Left hindlimb (tissue), 1 donor: ENCODE measurements at regions not wholly inside any gene's neighbourhood (a gene's known extent, or its start where the extent isn't known, plus 50 kb on each side); places are given as distances from the start of the nearest gene placed in this dataset.
"Not testable (repeated sequence)": the region's sequence is repeated elsewhere in the genome, so short reads cannot be mapped to it uniquely, and the experiment has no call there.

ENCODE experiments used
- DNase-seq: peaks from one replicate; pipeline ENCODE4 v3.0.0-alpha.2; 2018

DNA sequence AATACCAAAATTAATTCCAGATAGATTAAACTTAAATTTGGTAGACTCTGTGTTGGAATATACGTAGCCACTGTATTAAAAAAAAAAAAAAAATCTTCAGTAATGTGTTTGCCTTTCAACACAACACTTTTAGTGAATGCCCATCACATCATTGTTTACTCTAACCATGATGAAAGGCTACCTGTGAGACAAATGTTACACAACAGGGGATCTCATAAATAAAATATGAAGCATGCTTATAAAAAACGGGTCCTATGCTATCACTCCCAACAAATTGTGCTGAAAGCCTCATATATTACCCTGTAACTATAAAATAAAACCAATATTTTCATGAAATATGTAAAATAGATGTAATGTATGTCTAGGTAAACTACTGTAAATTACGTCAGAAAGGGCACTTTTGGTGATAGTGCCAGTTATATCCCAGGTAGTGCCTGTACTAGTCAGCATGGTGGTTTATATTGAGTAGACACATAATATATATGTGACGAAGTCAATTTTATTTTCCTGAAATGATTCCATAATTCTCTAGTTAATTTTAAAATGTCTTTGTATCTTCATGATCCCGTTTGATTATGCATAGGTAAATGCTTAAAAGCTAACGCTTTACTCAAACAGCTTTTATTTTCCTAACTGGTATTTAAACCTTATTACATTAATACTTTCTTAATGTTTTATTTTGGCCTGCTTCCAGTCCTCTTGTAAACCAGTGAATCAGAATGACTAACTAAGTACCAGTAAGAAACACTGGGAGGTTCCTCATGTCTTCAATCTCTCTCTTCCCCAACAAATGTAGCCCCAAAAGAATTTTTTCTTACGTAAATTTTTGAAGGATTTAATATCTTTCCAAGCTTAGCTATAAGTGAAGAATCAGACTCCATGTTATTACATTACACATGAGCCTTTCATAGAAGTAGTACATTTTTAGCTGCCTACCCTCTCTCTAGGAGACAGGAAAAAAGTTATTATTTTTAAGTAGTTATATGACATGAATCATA lies 420.3 kb downstream of the GABRG2 start:
- no peak for DNase-seq

DNA sequence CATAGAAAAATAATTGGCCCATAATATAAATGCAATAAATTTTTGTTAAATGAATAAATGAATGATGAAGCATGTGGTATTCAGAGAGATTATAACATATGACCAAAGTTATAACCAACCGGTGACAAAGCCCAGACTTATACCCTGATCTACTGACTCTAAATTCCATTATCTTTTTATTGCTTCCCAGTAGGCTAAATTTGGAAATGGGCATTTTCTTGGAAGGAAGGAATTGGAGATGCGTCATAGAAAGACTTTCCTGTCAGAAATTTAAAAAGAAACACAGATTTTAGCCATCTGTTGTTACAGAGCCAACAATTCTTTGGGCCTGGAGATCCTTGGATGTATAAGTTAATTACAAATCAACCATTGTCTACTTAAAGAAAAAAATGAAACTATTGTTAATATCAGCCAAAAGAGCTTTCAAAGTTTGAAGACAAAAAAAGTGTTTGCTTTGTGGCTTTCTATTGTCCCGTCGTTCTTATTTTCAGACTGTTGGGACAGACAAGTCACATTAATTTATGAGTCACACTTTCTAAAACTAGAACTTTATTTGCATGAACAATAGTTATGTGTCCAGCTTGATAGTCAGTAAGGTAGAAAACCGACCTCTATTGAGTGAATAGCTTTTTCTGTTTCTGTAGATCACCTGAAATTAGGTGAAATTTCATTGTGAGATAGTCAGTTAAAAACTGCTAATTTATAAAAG lies 428.7 kb downstream of the GABRG2 start:
- DNase-seq: no peak

DNA sequence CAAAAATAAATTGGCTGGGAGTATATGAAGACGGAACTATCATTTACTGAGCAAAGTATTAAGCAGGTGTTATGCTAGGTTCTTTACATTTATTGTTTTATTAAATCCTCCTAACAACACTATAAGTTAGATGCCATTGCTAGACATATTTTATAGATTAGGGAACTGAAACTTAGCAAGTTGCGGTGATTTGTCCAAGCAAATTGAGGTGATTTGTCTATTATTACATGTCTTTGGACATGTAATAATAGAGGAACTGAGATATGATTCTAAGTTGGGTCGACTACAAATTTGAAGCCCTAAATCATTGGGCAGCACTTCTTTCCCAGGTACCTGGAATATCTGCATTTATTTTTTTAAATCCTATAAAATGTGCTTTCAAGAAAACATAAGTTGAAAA lies 429.9 kb downstream of the GABRG2 start:
- no peak for DNase-seq

DNA sequence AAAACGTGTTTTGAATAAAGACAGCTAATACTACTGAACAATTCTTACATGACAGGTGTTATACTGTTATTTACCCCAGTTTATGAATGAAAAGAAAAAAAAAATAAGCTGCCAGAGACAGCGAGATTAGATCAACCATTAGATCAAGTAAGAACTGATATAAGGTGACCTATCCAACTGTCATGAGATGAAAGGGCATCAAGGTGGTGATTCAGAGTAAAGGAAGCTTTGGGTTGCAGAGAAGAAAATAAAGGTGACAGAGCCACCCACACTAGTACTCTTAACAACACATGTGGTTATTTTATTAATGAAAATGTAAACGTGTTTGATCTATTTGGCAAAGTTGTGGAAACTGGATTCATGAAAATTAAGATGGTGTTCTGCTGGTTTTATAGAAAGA lies 435.2 kb downstream of the GABRG2 start:
- no peak for DNase-seq

DNA sequence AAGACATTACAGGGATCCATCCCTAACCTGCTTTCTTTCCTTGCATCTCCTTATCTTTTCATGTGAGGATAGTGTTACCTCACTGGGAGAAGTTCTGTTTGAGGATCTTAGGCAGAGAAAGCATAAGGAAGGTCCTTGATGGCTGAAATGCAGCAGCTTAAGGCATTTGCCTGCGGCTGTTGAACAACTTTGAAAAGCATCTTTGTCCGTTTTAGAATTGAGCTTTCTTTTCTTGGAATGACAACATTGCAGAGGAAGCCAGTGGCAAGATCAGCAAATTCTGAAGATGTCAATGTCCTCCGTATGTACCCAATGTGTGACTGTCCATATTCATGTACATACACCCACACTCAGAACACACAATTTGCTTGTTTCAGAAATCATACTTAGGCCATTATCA lies 436.2 kb downstream of the GABRG2 start:
- DNase-seq: no peak

DNA sequence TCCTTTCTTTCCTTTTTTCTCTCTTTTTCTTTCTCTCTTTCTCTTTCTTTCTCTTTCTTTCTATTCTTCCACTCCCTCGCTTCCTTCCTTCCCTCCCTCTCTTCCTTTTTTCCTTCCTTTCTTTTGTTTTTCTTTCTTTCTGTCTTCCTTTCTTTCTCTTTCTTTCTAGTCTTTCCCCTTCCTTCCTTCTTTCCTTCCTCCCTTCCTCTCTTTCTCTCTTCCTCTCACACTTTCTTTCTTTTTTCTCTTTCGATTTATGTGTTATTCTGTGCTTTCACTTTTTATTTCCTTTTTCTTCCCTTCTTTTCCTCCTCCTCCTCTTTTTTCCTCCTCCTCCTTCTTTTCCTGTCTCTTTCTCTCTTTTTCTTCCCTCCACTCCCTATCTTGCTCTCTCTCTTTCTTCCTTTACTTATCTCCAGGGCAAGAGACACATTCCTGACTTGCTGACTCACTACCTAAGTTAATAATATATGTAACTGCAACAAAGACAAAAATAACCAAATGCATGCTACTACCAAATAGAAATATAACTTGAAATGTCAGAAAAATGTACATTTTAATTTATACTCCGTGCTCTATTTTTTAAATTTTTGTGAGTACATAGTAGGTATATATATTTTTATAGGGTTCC lies 445.5 kb downstream of the GABRG2 start:
- no peak for DNase-seq

DNA sequence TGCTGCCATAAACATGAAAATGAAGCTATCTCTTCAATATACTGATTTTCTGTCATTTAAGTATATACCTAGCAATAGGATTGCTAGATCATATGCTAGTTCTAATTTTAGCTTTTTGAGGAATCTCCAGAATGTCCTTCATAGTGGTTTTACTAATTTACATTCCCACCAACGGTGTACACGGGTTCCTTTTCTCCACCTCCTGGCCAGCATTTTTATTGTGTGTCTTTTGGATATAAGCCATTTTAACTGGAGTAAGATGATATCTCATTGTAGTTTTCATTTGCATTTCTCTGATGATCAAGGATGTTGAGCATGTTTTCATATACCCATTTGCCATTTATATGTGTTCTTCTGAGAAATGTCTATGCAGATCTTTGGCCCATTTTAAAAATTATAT lies 446.5 kb downstream of the GABRG2 start:
- no peak for DNase-seq

DNA sequence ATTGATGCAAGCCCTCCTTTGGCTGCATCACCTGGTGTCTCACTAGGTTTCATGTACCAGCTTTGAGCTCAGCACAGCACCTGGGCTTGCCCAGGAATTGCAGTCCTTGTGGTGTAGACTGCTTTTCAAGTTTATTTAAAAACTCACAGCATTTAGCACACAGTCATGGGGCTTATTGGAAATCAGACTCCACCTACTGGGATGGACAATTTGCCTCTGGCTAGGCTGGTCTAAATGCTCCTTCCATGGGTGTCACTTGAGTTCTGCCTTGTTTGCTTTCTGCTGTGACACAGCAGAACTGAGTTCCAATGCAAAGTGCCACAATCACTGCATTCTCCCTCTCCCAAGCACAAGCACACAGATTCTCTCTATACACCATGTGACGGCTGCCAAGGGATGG lies 453.3 kb downstream of the GABRG2 start:
- DNase-seq: no peak

DNA sequence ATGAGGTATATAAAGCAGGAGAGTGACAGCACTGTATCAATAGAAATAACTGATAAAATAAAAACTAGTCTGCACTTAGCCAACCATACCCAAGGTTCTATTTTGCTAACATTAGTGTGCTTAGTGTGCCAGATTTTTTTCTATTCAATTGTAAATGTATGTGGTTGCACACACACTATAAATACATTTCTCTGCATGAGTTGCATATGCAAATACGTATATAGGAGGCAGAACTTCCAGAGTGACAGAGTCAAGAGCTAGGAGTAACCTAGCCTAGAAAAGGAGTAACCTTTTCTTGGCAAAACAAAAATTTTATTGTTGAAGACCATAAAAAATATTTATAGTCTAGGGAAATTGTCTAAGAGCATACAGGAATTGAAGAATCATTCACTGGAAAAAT lies 461.6 kb downstream of the GABRG2 start:
- no peak for DNase-seq

DNA sequence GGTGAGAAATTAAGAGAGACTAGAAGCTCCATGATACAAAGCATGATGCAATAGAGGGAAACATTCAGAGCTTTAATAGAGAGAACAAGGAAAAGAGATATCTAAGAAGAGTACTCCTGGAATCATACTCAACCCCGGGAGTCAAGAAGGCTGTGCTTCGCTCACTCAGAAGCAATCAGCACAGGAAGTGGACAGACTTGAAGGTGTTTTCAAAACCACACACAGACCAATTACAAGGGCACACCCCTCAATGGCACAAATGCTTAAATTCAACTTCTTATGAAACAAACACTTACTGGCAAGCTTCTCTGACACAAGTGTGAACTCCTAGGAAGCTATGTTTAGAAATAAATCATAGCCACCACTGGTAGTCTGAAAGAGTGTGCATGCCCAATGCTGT lies 462.3 kb downstream of the GABRG2 start:
- DNase-seq: no peak

DNA sequence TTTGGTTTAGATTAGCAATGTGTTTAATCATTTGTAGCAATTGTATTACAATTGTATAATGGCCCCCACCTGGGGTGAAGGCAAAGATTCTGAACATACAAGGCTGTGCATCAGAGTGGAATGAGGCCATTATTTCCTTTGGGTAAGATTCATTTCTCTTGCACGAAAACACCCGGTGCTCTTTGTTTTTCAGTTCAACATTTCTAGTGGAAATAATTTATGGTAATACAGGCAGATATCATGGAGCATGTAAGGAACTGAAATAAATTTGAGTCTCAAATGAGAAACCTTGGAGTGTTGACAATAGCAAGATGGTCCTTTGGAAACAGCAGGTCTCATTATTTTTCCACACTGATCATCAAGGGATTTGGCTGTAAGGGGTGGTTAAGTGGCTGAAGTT lies 475.9 kb downstream of the GABRG2 start:
- DNase-seq: no peak

DNA sequence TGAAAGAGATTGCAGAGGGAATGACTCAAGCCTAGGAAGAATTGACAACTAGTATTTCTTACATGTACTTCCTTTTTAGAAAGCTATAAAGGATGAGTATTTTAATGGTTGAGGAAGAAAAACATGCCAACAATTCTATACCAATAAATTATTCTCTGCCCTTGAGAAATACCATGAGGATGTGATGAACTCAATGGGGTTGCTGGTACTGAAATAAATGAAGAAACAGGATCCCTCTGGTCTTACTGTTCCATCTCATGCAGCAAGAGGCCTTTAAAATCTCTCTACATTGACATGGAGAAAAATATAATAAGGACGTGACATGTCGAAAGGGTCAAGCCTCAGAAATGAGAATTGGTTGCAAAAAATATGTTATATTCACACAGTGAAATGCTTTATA lies 477.3 kb downstream of the GABRG2 start:
- no peak for DNase-seq

DNA sequence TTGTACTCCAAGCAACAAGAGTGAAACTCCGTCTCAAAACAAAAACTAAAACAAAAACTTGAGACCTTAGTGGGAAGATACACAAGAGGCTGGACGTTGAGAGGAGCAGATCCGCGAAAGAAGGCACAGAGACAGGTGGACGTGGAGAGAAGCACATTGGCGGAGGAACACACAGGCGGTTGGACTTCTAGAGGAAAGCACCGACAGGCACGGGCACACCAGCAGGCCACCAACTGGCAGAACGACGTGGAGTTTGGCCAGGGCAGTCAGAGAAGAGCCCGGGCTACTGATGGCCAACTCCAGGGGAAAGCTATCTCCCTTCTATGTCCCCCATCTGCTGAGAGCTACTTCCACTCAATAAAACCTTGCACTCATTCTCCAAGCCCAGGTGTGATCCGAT lies 482.7 kb downstream of the GABRG2 start:
- no peak for DNase-seq

DNA sequence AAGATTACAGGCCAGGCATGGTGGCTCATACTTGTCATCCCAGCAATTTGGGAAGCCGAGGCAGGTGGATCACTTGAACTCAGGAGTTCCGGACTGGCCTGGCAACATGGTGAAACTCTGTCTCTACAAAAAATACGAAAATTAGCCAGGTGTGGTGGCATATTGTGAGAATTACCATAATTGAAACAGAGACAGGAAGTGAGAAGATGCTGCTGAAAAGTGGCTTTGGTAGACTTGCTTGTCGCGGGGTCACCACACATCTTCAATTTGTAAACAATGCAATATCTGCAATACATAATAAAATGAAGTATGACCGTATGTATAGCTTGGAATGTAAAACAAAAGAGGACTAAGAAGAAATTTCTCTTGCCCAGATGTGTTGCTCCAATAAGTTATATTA lies 490.5 kb downstream of the GABRG2 start:
- no peak for DNase-seq

DNA sequence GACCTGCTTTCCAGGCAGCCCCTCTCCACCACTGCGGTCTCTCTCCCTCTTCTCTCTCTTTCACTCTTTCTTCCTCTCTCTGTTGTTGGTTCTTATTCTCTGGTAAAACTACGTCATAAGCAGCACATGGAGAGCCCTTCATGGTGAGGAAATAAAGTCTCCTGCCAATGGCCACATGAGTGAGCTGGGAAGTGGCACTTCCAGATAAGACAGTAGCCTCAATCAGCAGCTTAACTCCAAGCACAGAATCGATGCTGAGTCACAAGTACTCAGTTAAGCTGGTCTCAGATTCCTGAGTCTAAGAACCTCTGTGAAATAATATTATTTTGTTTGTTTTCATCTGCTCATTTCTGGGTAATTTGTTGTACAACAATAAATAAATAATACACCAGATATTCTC lies 500.1 kb downstream of the GABRG2 start:
- no peak for DNase-seq

DNA sequence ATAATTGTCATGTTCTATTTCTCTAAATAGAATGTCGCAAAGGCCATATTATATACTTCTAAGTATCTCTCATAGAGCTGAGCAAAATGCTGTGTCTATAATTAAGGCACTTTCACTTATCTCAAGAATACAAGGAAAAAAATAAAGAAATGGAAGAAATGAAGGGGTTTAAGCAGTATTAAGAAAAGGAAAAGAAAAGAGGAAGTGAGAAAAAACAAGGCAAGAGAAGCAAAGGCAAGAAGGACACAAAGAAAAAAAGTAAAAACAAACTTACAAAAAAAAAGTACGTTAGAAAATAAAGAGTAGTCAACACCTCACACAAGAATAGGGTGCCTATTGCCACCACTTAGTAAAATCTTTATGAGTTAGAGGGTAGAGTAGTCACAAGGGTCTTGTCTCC lies 506.2 kb downstream of the GABRG2 start:
- no peak for DNase-seq

DNA sequence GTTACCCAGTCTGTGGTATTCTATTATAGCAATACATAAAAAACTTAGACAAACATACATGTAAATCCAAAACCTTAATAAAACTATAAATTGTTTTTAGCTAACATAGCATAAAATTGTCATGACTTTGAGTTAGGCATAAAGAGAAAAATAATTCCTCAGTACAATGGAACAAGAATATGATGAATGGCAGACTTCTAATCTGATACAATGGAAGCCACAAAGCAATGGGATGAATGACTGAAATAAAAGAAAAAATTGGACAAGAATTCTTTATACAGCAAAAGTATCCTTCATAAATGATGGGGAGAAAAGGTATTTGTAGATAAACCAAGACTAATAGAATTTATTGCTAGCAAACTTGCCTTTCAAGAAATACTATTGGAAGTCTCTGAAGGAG lies 524.2 kb downstream of the GABRG2 start:
- DNase-seq: no peak

DNA sequence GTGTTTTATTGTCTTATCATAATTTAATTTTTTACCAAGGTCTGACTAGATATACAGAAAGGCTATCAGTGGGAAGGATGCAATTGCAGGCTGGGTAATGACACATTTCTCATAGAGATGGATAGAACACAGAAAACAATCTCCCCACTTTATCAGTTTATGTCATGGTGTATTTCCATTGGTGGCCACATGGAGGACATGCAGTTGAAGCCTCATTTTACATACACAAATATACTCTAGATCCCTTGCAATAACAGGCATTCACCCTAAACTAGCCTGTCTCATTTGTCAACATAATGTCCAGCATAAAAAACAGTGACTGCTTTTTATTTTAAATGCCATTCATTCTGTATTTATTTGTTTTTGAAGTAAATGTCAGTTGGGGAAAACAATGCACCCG lies 526.3 kb downstream of the GABRG2 start:
- no peak for DNase-seq

DNA sequence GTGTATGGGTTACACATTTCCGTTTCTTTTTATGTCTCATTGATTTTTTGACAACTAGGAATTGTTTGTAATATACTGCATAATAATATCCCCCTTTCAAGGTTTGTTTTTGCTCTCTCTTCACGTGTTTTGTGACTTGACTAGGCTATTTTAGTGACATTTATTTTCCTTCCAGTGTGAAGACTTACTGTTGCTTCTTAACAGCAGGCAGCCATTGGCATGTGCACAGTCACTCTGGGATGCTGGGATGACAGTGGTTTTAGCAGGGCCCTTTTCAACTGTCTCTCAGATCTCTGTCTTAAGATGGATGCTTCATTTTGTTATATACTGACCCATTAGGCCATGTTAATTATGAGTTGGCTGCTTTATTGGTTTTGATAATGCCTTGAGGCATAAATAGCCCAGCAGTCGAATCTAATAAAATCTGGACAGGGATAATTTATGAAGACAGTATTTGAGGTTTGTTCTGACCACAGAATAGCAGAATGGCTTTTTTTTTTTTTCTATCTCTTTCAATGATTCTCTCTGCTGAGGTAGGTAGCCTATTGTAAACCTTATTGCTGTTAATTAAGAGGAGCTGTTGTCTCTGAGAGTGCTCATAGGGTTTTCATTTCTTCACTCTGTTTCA lies 536.0 kb downstream of the GABRG2 start:
- no peak for DNase-seq

DNA sequence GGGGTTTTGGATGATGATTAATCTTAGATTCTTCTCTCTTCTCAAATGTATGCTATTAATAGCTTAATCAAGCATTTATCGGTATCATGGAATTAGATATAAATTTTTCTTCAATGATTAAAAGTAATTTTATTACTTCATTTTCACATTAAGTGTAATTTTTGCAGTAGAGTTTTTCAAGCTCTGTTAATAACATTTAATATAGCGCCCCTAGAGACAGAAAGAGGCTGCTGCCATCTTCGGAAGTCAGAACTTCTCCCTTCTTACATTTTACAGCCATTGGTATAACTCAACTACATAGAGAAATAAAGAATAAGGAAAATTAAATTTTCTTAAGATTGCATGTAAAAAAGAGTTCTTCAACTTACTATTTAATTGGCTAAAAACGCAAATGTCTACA lies 540.3 kb downstream of the GABRG2 start:
- no peak for DNase-seq

DNA sequence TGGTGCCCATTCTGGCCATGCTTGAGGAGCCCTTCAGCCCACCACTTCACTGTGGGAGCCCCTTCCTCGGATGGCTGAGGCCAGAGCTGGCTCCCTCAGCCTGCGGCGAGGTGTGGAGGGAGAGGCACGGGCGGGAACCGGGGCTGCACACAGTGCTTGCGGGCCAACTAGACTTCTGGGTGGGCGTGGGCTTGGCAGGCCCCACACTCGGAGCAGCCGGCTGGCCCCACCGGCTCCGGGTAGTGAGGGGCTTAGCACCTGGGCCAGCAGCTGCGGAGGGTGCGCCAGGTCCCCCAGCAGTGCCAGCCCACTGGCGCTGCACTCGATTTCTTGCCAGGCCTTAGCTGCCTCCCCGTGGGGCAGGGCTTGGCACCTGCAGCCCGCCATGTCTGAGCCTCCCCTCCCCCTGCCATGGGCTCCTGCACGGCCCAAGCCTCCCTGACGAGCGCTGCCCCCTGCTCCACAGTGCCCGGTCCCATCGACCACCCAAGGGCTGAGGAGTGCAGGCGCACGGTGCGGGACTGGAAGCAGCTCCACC lies 554.2 kb downstream of the GABRG2 start:
- DNase-seq: not testable (repeated sequence)

DNA sequence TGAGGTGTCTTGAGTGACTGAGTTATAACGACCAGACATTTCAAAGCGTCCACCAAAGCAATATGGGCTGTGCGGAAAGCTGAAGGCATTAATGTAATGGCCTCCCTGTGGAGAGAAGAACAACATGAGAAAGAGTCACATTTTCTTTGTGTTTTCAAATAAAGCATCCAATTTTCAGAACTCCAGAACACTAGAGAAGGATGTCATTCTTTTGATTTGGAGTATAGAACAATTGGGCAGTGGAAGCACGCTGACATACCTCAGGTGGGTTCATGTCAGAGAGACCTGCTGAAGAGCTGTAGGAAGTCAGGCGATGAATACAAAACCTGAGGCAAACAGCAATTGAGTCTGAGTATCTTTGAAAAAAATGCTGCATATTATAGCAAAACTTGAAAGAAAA lies 556.5 kb downstream of the GABRG2 start:
- no peak for DNase-seq

DNA sequence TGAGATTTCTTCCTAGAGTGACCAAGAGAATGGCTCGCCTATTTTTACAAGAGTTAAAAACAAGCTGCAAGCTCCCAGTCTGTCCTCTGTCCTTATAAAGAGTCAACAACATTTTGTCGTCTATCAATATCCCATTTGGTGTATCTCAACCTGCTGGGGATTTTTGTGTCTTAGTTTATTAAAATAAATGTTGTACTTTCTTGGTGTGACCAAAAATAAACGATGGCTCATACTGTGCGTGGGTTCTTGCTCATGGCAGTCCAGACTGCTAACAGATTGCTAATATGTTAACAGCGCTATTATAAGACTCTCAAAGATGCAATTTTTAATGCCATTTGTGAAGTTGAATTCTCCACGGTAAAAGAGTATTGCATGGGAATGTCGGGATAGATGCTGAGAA lies 569.9 kb downstream of the GABRG2 start:
- DNase-seq: no peak
